ENCODE measurements at regions not wholly inside any gene's neighbourhood (a gene's known extent, or its start where the extent isn't known, plus 50 kb on each side); places are given as distances from the start of the nearest gene placed in this dataset.

DNA sequence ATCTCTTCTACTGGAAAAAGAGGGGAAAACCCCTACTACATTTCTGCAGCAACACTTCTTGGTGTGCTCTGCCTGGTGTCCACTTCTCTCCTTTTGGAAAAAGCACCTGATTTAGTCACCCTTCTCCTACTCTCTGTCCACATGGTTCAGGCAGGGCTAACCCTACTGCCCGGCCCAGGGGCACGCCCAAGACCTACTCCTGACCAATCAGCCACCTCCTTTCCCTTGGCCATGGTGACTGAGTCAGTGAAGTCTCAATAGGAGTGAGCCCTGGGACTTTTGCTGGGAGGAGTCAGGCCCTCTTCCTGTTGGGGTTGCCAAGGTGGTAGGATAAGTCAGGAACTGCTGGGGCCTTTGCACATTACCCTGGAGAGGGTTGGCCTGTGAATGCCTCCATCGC lies 52.5 kb upstream of the MYL2 start:
- DNase-seq: no peak
- TF ChIP-seq EP300 (IDR thresholded peaks at IDR 0.05) (no peak), POLR2A (IDR thresholded peaks at IDR 0.05) (no peak), POLR2AphosphoS5 (IDR thresholded peaks at IDR 0.05) (no peak)
- TF ChIP-seq, protein P1, sequence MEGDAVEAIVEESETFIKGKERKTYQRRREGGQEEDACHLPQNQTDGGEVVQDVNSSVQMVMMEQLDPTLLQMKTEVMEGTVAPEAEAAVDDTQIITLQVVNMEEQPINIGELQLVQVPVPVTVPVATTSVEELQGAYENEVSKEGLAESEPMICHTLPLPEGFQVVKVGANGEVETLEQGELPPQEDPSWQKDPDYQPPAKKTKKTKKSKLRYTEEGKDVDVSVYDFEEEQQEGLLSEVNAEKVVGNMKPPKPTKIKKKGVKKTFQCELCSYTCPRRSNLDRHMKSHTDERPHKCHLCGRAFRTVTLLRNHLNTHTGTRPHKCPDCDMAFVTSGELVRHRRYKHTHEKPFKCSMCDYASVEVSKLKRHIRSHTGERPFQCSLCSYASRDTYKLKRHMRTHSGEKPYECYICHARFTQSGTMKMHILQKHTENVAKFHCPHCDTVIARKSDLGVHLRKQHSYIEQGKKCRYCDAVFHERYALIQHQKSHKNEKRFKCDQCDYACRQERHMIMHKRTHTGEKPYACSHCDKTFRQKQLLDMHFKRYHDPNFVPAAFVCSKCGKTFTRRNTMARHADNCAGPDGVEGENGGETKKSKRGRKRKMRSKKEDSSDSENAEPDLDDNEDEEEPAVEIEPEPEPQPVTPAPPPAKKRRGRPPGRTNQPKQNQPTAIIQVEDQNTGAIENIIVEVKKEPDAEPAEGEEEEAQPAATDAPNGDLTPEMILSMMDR (IDR thresholded peaks at IDR 0.05): no peak
- no peak for ATAC-seq (ENCODE audit: low FRiP score in 2 of 2)
- H3K9me3 ChIP-seq: peaks cover 0 to 12% (median 7%) of the 10 kb centered on the region in 4 donors
- H3K4me3 ChIP-seq: no peak overlapping the region
- H3K4me1 ChIP-seq: no peaks in the 10 kb centered on the region
- H3K27me3 ChIP-seq: no peaks in the 10 kb centered on the region
- no peak overlapping the region for H3K27ac ChIP-seq
- 74 to 81% methylated on average over 3 of the region's 3 CpGs for WGBS, 2 donors
- H3K36me3 ChIP-seq: no peaks in the 10 kb centered on the region

GRCh38 chr12:110971936-110972335 lies 51.6 kb upstream of the MYL2 start:
- TF ChIP-seq, protein P1 (IDR thresholded peaks at IDR 0.05): no peak
- TF ChIP-seq EP300 (IDR thresholded peaks at IDR 0.05) (no peak), POLR2A (IDR thresholded peaks at IDR 0.05) (no peak), POLR2AphosphoS5 (IDR thresholded peaks at IDR 0.05) (no peak)
- H3K4me1 ChIP-seq: no peaks in the 10 kb centered on the region
- peaks cover 0 to 12% (median 7%) of the 10 kb centered on the region in 4 donors for H3K9me3 ChIP-seq
- H3K36me3 ChIP-seq: no peaks in the 10 kb centered on the region
- H3K27ac ChIP-seq: no peak overlapping the region
- DNase-seq (no peak), ATAC-seq (ENCODE audit: low FRiP score in 2 of 2) (no peak)
- no peak overlapping the region for H3K4me3 ChIP-seq
- WGBS, 2 donors: 68 to 77% methylated on average over 12 of the region's 12 CpGs
- H3K27me3 ChIP-seq: no peaks in the 10 kb centered on the region

DNA sequence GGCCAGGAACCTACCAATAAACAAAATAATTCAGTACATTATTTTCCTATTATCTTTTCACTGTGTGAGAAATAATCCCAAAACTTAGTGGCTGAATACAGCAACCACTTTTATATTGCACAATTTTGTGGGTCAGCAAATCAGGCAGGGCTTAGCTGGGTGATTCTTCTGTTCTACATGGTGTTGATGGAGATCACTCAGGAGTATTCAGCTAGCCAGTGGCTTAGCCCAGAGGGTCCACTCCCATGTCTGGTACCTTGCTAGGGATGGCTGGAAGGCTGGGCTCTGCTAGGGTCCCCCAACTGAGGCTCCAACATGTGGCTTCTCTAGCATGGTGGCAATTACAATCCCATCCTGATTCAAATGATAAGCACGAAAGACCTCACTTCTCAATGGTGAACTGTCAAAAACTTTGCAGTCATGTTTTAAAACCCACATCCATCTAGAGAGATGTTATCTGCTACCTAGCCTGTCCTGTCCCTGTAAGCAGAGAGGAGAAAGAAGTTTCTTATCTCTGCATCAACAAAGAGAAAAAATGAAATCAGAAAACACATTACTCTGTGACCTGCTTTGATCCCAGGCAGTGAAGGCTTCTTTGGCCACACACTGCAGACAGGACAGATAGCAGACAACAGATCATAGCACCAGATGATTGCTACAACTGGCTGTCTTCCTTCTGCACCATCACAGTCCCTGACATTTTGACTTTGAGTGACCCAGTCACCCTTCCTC lies 51.0 kb upstream of the MYL2 start:
- no peak overlapping the region for H3K27ac ChIP-seq
- ATAC-seq (ENCODE audit: low FRiP score in 2 of 2): no peak
- H3K4me1 ChIP-seq: no peaks in the 10 kb centered on the region
- WGBS, 2 donors: 60 to 89% methylated on average over 1 of the region's 1 CpG
- TF ChIP-seq, protein P1 (IDR thresholded peaks at IDR 0.05): no peak
- no peak for TF ChIP-seq POLR2A (IDR thresholded peaks at IDR 0.05)
- no peak for TF ChIP-seq POLR2AphosphoS5 (IDR thresholded peaks at IDR 0.05)
- H3K27me3 ChIP-seq: no peaks in the 10 kb centered on the region
- no peaks in the 10 kb centered on the region for H3K36me3 ChIP-seq
- DNase-seq: no peak
- peaks cover 0 to 12% (median 7%) of the 10 kb centered on the region in 4 donors for H3K9me3 ChIP-seq
- H3K4me3 ChIP-seq: no peak overlapping the region

Small RNAs in the stretch of these regions (small RNA-seq; reads per million reads assigned to genes)
- 0 reads per million in 4 donors for gene MIR6760
